Vagina (tissue), 2 donors: ENCODE measurements at regions not wholly inside any gene's neighbourhood (a gene's known extent, or its start where the extent isn't known, plus 50 kb on each side); places are given as distances from the start of the nearest gene placed in this dataset.
"Not testable (repeated sequence)": the region's sequence is repeated elsewhere in the genome, so short reads cannot be mapped to it uniquely, and the experiment has no call there.

ENCODE experiments used
- DNase-seq, 2 donors: peaks; one replicate each; pipeline ENCODE4 v3.0.0-alpha.2; 2017; ENCODE audit errors: extremely low spot score in 2 of 2
- H3K27ac ChIP-seq: fragments of 200-600 bp; sonication (generic); one replicate; pipeline ENCODE4 v1.5.1; 2019
- H3K27me3 ChIP-seq: fragments of 200-600 bp; sonication (generic); one replicate; pipeline ENCODE4 v1.5.1; 2019
- H3K36me3 ChIP-seq, 2 donors: fragments of 200-600 bp; sonication (generic); one replicate each; pipeline ENCODE4 v1.5.1; 2017 to 2019
- H3K4me1 ChIP-seq: fragments of 200-600 bp; sonication (generic); one replicate; pipeline ENCODE4 v1.5.1; 2019
- H3K4me3 ChIP-seq, 2 donors: fragments of 200-600 bp; sonication (generic); 1 replicate in 1 of 2; 2 replicates in 1 of 2; pipeline ENCODE4 v1.5.1; 2016 to 2019
- H3K9me3 ChIP-seq: fragments of 200-600 bp; sonication (generic); one replicate; pipeline ENCODE4 v1.5.1; 2019
- CTCF ChIP-seq, 3 experiments: fragments of 450-650 bp in 2 of 3; fragments of 200-600 bp in 1 of 3; sonication (generic) in 1 of 3; IDR thresholded peaks; one replicate each; pipeline ENCODE4 v1.5.1; 2017 to 2019; ENCODE audit warnings: antibody characterized with exemption in 3 of 3, mild to moderate bottlenecking in 2 of 3, moderate library complexity in 2 of 3
- POLR2A ChIP-seq, 2 donors: fragments of 450-650 bp; IDR thresholded peaks; one replicate each; pipeline ENCODE4 v1.6.1; 2017; ENCODE audit warnings: antibody characterized with exemption in 2 of 2, mild to moderate bottlenecking in 2 of 2, moderate library complexity in 2 of 2
- POLR2AphosphoS5 ChIP-seq, 2 donors: sonication (generic); formaldehyde crosslinking; IDR thresholded peaks; one replicate each; pipeline ENCODE4 v1.9.0; 2017; ENCODE audit warnings: antibody characterized with exemption in 2 of 2, mild to moderate bottlenecking in 2 of 2, low read depth in 1 of 2; ENCODE audit not compliant: insufficient read depth in 1 of 2
- intact Hi-C: fragments of 100-400 bp; cut with DNase I; formaldehyde crosslinking; loops from one replicate; pipeline ENCODE4 v1.15.1; 2023

GRCh38 chr6:26187981-26188635, 100.9 kb downstream of the HFE start:
- Histone ChIP-seq H3K27ac (peak overlapping the region; percentile 69), H3K4me1 (peaks cover 28% of the 10 kb centered on the region), H3K36me3 (no peaks in the 10 kb centered on the region), H3K9me3 (no peaks in the 10 kb centered on the region), H3K4me3 (peak overlapping the region; percentile 48 to 59), H3K27me3 (no peaks in the 10 kb centered on the region)
- no peak for TF ChIP-seq POLR2A (IDR thresholded peaks at IDR 0.05)
- TF ChIP-seq CTCF (IDR thresholded peaks at IDR 0.05), result no peak
- no peak for TF ChIP-seq POLR2AphosphoS5 (IDR thresholded peaks at IDR 0.05; ENCODE audit: insufficient read depth in 1 of 2, low read depth in 1 of 2)
- intact Hi-C loops, result no loop called here
- DNase-seq, result no peak

- H3K36me3 ChIP-seq, H3K27ac ChIP-seq, intact Hi-C loops, H3K27me3 ChIP-seq, H3K9me3 ChIP-seq, H3K4me3 ChIP-seq, DNase-seq: not testable (repeated sequence)
- peaks cover 39% of the 10 kb centered on the region for H3K4me1 ChIP-seq
Observed at GRCh38 chr6:26191512-26191911, 104.3 kb downstream of the HFE start.

GRCh38 chr6:26193467-26194328, 106.5 kb downstream of the HFE start:
- no peak overlapping the region for H3K27ac ChIP-seq
- H3K36me3 ChIP-seq, result no peaks in the 10 kb centered on the region
- TF ChIP-seq POLR2A (IDR thresholded peaks at IDR 0.05) (no peak), POLR2AphosphoS5 (IDR thresholded peaks at IDR 0.05; ENCODE audit: insufficient read depth in 1 of 2, low read depth in 1 of 2) (no peak), CTCF (IDR thresholded peaks at IDR 0.05) (no peak)
- intact Hi-C loops, result no loop called here
- no peaks in the 10 kb centered on the region for H3K9me3 ChIP-seq
- H3K27me3 ChIP-seq, result no peaks in the 10 kb centered on the region
- DNase-seq, result no peak
- H3K4me3 ChIP-seq, result no peak overlapping the region
- peaks cover 29% of the 10 kb centered on the region for H3K4me1 ChIP-seq

GRCh38 chr6:26194329-26194701, 107.1 kb downstream of the HFE start:
- Histone ChIP-seq H3K4me3 (peak overlapping the region in 1 of 2 donors; percentile 55), H3K4me1 (peaks cover 23% of the 10 kb centered on the region), H3K27ac (peak overlapping the region; percentile 68), H3K36me3 (no peaks in the 10 kb centered on the region), H3K27me3 (no peaks in the 10 kb centered on the region), H3K9me3 (no peaks in the 10 kb centered on the region)
- no peak for TF ChIP-seq CTCF (IDR thresholded peaks at IDR 0.05)
- TF ChIP-seq POLR2A (IDR thresholded peaks at IDR 0.05), result no peak
- no peak for TF ChIP-seq POLR2AphosphoS5 (IDR thresholded peaks at IDR 0.05; ENCODE audit: insufficient read depth in 1 of 2, low read depth in 1 of 2)
- intact Hi-C loops, result no loop called here
- no peak for DNase-seq

GRCh38 chr6:26194816-26195375, 107.7 kb downstream of the HFE start:
- DNase-seq, result no peak
- Histone ChIP-seq H3K27ac (peak overlapping the region; percentile 68), H3K4me3 (peak overlapping the region; percentile 52 to 55), H3K27me3 (no peaks in the 10 kb centered on the region), H3K36me3 (no peaks in the 10 kb centered on the region), H3K9me3 (no peaks in the 10 kb centered on the region), H3K4me1 (peaks cover 20% of the 10 kb centered on the region)
- intact Hi-C loops, result loop anchor here (5.0 kb wide), 1 partner anchor 153 kb away; a partner anchor contains a TSS
- TF ChIP-seq POLR2AphosphoS5 (IDR thresholded peaks at IDR 0.05; ENCODE audit: insufficient read depth in 1 of 2, low read depth in 1 of 2), result no peak
- no peak for TF ChIP-seq CTCF (IDR thresholded peaks at IDR 0.05)
- no peak for TF ChIP-seq POLR2A (IDR thresholded peaks at IDR 0.05)
